Mammary epithelial cell (primary cell): ENCODE measurements at regions not wholly inside any gene's neighbourhood (a gene's known extent, or its start where the extent isn't known, plus 50 kb on each side); places are given as distances from the start of the nearest gene placed in this dataset.

Source experiments
- CTCF ChIP-seq, 2 donors: IDR thresholded peaks in 1 of 2; conservative IDR thresholded peaks in 1 of 2; 2 replicates each; pipeline ENCODE4 v1.5.1; 2011 to 2012; ENCODE audit warnings: inconsistent platforms in 2 of 2, low read length in 2 of 2, mild to moderate bottlenecking in 2 of 2, control low read depth in 1 of 2, low read depth in 1 of 2; ENCODE audit not compliant: insufficient read depth in 1 of 2; ENCODE audit errors: extremely low read depth in 1 of 2
- EZH2 ChIP-seq: IDR thresholded peaks from 2 replicates; pipeline ENCODE4 v1.6.1; 2012; ENCODE audit warnings: low read length, inconsistent platforms, borderline replicate concordance

GRCh38 chr2:76180676-76181075 is 470.0 kb upstream of the GCFC2 start:
- no peak for TF ChIP-seq CTCF (conservative IDR thresholded peaks at IDR 0.05 in 1 of 2, IDR thresholded peaks at IDR 0.05 in 1 of 2; ENCODE audit: extremely low read depth in 1 of 2, insufficient read depth in 1 of 2, low read depth in 1 of 2, low read length in 2 of 2)
- TF ChIP-seq EZH2 = no peak
